HG03280 (cell line): ENCODE measurements at regions not wholly inside any gene's neighbourhood (a gene's known extent, or its start where the extent isn't known, plus 50 kb on each side); places are given as distances from the start of the nearest gene placed in this dataset.

Experiments
- ATAC-seq: cut with Tn5 transposase; IDR thresholded peaks from one replicate; pipeline ENCODE4 v1.9.1; 2021; ENCODE audit warnings: mild to moderate bottlenecking, moderate library complexity; ENCODE audit not compliant: unreplicated experiment

DNA sequence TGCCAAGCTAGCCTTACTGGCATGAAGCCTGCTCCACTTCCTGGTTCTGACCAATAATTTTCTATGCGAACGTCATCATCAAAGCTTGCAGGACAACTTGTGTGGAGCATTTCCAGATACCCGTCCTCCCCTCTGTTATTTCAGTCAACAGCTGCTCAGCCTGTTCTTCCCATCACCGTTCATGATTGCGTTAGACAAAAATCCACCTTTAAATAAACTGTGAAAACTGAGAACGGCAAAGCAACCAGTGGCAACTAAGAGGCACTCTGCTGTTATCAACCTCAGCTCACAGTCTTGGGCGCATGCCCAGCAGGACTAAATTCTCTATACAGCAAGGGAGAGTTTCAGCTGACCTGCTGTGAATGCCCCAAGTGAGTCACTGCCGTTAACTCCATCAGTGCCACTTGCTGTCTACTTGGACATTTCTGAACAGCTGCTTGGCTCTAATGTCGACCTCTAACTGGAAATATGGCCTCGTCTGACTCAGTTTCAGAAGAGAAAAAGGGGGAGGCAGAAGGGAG, 207.4 kb upstream of the RUNX1 start:
- no peak for ATAC-seq

DNA sequence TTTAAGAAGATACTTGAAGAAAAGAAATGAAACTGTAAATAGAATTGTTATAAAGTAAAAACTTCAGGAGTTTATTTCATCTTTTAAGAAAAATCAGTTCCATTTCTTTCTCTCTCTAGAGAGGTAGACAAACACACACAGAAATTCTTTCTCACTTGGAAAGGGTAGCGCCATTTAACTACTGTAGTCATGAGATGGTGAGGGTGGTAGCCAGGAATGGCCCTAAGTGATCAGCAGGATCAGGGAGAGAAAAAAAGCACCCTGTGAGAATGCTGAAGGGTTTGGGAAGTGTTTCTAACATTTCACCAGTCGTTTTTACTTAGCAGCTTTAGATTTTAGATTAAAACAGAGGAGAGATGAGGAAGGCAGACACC, 205.7 kb upstream of the RUNX1 start:
- no peak for ATAC-seq

DNA sequence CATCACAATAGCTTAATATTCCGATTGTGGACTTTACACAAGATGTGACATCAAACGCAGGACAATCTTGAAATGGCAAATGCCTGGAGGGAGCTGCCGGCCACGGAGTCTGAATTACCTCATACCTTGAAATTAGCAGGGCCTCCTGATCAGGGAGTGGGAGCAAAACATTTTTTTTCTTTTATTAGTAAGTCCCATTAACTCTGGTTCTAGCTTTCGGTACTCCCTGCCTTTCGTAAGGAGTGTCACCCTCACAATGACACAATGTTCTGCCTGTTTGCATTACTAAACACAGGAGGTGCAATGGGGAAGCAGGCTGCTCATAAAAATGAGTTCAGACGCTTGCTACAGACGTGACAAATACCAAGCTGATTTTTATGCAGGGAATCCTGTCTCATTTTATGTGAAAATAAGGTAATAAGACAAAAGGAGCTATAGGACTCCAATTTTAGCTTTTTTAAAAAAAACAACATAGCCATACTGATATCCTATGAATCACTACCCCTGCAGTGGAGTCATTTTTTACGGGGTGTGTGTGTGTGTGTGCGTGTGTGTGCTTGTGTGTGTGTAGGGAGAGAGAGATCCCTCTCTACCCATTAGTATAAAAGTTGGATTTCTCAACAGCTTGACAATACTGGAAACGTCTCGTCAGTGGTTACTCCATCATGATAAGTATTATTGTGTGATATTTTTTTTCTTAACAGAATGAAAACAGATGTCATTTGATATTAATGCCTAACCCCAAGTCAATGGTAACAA, 205.1 kb upstream of the RUNX1 start:
- ATAC-seq = no peak

DNA sequence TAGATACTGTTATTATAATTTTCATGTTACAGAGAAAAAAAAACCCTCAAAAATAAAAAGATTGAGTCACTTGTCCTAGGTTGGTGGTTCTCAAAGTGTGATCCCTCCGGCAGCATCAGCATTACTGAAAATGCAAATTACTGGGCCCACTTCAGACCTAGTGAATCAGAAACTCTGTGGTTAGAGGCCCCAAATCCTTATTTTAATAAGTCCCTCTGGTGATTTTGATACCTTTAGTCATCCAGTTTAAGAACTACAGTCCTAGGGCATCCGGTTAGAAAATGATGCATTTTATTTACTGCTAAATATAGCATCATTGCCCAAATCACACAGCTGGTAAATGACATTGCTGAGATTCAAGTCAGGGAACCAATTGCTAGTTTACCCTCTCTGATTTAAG, 203.7 kb upstream of the RUNX1 start:
- no peak for ATAC-seq

DNA sequence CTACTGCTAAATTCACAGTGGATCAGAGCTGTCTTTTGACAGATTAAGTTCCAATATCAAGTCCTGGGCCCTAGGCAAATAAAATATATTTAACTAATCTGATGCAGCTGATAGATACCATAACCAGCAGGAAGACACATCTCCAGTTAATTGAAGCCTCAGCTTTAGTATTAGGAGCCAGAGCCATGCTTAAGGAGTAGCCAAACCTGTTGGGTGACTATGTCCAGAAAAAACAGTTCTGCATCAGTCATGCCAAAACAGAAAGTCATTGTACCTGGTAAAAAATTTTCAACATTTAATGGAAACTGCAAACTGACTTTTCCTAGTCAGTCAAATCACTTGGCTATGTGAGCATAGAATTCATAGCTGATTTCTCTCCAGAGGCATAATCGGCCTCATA, 200.5 kb upstream of the RUNX1 start:
- no peak for ATAC-seq

DNA sequence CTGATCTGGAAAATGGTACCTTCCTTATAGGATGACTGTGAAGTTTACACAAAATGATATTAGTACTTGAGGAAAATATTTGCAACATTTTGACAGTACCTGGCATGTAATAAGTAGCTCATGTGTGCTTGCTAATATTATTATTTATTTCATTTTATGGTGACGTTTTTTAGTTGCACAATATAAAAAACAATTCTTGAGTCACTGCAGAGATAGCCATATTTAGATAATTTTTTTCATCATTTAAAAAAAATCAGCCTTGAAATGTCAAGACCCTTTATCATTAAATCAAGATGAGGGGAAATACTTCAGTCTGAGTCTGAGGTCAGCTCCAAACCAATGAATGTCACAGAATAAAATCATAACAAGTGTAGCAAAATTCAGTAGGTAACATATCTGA, 196.8 kb upstream of the RUNX1 start:
- no peak for ATAC-seq

DNA sequence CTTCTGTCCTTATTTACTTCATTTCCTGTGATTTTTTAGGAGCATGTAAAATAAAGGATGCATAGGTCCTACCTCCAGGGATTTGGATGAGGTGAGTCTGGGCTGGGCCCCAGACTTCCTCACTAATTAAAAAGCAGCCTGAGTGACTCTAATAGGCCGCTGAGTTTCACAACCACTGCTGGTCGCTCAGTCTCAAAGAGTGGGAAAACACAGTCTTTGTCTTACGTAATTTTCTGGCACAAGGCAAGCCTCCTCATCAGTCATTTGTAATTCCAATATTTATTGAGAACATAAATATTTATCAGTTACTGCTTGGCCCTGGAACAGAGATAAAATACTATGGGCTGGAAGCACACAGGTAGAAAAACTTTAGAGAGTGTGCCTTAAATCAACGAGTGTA, 195.4 kb upstream of the RUNX1 start:
- no peak for ATAC-seq

DNA sequence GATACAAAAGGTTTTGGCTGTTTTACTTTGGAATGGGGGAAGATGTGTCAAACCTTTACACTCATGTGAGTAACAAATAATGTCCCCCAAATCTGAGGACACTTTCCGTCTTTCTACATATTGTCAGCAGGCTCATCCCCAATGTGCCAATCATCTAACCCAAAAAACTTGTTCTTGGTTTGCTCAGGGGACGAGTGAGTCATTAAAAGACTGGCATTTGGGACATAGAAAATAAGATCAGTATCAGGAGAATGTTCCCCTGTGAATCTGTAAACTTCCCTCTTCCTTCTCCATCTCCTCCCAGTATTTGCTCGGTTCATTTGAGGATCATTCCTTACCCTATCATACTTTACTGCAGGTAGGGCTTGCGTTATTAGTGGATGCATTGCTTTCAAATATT, 194.1 kb upstream of the RUNX1 start:
- no peak for ATAC-seq

DNA sequence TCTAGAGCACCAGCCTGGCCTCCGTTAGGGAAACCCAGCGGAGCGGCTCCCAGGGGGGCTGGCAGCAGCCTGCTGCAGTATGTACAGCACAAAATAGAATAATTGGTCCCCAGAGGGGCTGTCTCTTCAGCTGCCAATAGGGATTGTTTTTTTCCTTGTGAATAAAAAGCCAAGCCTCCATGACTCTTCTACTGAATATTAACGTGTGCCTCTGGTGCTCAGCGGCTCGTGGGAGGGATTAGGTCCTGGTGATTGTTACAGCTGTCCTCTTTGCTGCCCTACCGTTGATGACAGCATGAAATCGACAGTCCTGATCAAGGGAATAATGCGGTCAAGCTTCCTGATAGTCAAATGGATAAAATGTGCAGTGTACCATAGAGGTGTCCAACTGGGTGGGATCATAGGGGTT, 190.7 kb upstream of the RUNX1 start:
- no peak for ATAC-seq

DNA sequence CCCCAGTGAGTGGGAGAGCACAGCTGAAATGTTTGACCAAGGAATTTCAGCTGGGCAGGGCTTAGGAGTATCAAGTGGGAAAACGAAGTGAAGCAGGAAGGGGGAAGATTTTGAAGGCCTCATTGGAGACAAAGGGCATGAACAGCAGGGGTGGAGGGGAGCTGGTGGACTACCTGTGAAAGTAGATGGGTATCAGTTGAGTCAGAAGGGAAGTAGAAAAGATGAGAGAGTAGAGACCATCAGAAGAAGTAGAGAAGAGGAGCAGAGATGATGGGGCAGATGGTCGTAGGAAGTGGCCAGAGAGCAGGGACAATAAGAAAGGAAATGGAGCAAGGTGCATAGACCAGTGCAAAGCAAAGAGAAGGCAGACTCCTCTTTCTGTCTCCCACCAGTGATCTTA, 189.0 kb upstream of the RUNX1 start:
- no peak for ATAC-seq

DNA sequence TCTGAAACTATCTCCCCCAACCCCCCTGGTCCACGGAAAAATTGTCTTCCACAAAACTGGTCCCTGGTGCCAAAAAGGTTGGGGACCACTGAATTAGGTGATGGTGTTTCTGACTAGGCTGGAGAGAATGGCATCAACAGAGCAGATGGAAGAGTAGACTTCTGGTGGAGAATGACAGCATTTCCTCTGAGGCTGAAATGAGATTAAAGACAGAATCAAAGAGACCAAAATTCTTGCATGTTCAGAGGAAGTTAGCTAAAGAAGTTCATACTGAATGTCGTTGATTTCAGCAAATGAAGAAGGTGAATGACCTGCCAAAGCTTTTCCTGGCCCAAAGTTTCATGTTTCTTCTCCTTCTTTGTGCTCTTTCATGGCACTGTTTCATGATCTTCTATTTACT, 188.2 kb upstream of the RUNX1 start:
- ATAC-seq = no peak

DNA sequence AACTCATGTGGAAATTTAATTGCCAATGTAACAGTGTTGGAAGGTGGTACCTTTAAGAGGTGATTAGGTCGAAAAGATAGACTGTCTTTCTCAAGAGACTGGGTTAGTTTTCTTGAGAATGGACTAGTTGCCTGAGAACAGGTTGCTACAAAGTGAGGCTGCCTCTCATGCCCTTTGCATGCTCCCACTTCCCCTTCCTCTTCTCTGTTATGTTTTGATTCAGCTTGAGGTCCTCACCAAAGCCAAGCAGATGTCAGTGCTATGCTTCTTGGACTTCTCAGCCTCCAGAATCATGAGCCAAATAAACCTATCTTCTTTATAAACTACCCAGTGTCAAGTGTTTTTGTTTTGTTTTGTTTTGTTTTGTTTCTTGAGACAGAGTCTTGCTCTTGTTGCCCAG, 187.0 kb upstream of the RUNX1 start:
- no peak for ATAC-seq

DNA sequence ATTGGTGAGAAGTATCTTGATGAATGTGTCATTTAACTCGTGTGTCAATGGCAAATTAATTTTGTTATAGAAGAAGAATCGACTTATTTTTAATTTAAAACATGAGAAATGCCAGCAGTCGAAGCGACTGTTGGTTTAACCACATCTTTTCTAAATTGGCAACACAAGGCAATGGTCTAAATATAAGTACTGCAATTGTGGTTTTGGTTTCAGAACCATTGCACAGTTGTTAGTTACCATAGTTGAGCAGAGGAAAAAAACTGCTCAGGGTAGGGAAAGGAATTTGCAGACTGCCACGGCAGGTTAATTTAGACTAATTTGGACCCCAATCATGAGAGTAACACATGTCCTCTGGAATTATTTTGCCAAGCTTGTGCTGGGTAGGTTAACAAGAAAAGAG, 185.6 kb upstream of the RUNX1 start:
- ATAC-seq = peak; percentile 68

DNA sequence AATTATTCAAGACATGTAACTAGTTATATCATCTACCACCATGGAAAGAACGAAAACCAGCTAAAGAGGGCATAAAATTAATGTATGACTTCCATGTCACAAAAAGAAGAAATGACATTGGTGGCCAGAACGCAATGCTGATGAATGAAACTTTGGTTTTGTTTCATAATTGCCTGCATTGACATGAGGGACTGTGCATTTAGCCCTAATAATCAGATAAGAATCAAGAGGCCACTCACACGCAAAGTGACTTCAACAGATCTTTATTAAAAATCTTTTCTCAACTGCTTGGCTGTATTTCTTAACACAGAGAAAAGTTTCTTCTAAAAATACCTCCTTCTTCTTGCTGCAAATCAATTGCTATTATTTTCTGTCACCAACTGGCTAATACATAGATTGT, 184.7 kb upstream of the RUNX1 start:
- no peak for ATAC-seq

DNA sequence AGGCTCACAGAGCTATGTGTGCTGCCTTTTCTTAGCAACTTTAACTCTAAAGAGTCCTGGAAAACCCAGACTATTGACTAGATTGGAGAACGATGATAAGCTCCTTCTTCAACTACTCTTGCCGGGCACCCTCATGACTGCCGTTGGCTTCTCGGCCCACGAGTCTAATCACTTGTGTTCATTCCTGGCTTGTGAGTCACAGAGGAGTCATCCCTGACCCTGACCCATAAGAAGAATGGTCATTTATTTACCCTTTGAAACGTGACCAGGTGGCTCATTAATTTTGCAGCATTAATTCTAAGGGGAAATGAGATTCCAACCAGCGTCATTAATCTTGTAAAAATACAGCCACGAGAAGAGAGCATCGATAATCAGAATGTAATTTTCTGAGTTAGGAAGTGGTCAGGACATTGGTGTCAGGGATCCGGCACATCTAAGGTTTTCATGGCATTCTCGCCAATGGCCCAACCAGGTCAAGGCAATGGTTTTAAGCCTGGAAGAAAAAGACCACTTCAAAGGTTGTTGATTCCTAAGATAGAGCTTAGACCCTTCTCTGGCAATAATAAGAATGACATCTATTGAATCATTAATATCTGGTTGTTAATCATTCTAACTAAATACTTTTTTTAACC, 183.6 kb upstream of the RUNX1 start:
- ATAC-seq = no peak

DNA sequence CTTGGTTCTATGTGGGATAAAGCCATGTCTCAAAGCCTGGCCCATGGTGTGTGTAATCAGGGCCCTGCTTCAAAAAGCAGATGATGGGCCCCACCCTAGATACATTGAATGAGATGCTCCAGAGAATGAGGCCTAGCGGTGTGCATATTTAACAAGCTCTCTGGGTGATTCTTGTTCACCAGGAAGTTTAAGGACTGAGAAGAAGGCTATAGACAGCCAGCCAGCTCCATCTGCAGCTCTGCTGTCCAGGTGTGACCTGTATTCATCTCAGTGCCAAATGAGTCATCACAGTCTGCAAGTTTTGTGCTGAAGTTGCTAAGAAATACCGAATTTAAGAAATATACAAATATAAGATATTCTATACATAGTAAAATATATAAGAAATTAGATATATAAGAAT, 182.0 kb upstream of the RUNX1 start:
- no peak for ATAC-seq

DNA sequence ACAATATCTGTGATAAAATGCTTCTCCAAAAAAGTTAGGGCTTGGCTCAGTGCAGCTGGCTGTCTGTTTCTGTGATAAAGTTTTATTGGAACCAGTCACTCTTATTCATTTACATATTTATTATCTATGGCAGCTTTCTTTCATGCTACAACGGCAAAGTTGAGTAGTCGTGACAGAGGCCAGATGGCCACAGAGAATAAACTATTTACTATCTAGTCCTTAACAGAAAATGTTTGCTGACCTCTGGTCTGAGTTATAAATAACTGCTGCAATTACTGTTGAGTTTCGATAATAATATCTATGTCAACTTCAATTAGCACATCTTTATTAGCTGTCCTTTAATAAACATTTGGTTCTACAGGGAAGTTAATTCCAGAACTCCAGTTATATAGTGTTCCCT, 180.2 kb upstream of the RUNX1 start:
- no peak for ATAC-seq

DNA sequence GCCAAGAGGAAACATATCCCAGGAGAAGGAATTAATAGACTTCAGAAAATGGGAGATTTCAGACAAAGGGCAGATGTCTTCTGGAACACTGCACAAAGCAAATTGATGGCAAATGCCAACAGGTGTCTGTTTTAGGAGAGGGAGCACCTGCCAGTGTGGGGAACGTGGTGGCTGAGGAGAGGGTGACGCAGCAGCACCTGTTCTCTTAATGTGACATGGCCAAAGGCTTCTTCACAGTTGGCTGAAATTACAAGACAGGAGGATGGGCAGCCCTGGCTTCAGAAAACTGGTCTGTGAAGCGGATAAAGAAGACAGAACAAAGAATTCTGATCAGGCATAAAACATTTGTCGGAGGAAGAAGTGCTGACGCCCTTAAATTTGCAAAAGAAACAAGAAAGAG, 178.7 kb upstream of the RUNX1 start:
- peak; percentile 37 for ATAC-seq

DNA sequence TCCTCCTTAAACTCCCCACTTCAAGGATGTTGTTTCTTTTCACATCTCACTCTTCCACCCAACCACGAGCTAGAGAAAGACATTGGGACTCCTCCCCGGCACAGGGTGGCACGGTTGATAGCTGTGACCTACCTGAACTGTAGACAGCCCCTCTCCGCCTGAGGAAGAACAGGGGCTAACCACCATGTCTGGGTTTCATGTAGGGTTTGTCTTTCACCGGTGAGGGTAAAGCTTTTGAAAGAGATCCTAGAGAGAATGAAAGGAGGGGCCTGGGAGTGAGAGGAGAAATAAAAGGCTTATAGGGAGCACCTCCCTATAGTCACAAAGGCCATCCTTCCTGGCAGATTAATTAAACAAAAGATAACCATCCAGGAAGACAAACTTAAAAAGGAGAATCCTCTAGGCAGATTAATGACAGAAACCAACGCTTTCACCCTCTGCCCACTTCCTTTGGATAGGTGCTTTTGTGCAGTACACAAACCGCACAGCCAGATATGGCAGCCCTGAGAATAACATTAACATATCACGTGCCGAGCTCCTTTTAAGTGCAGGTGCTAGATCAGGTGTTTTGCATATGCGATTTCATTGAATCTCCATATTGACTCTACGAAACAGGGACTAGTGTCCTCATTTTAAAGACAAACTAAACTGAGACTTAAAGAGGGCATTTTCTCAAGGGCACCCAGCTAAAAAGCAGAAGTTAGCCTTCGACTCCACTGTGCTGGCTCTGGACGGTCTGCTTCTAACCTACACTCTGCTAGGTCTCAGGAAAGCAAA, 178.1 kb upstream of the RUNX1 start:
- ATAC-seq = peak; percentile 68

DNA sequence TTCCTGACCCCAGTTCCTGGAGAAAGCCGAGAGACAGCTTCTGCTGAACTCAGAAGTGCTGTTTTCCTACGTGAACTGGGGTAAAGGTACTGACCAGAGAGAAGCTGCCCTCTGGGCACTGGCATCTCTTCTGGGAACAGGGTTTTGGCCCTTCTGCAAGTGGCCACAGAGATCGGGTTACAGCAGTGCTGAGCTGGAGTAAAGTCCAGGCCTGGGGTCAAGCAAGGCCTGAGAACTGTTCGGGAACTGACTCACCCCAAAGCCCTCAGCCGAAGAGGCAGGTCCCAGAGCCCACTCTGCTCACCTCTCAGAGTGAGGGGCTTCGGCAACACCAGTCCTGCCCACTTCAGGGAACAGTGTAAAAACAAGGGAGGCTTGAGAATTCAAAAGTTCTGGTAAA, 177.2 kb upstream of the RUNX1 start:
- ATAC-seq = no peak

DNA sequence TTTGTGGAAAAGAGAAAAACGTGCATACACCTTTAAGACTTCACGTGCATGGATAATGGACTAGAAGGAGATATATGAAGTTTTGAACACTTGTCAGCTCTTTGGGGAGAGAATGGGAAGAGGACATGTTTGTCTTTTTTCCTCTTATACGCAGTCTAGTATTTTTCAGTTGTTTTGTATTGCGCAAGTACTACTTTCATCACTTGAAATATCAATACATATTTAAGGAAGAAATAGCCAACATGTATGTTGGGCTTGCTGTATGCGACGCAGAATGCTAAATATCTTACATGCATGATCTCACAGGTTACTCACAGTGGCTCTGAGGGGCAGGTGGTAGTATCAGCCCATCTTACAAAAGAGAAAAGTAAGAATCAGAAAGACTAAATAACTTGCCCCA, 176.5 kb upstream of the RUNX1 start:
- ATAC-seq = no peak
